Caki2 (cell line): ENCODE measurements at regions not wholly inside any gene's neighbourhood (a gene's known extent, or its start where the extent isn't known, plus 50 kb on each side); places are given as distances from the start of the nearest gene placed in this dataset.
A peak's percentile ranks its signal among the peaks of the same experiment; 100 is the strongest.

ENCODE experiments used
- DNase-seq: peaks from one replicate; pipeline ENCODE4 v3.0.0-alpha.2; 2015; ENCODE audit warnings: low read depth
- in situ Hi-C: cut with HindIII; loops from 2 replicates; pipeline ENCODE4 v1.10.0; 2016; ENCODE audit warnings: low sequenced_read_pairs, low pct_unique_long_range_greater_than_20kb, mixed read lengths

- in situ Hi-C loops: no loop called here
- no peak for DNase-seq
Measured at GRCh38 chr1:219993554-219994433, 52.5 kb downstream of the EPRS1 start.

DNA sequence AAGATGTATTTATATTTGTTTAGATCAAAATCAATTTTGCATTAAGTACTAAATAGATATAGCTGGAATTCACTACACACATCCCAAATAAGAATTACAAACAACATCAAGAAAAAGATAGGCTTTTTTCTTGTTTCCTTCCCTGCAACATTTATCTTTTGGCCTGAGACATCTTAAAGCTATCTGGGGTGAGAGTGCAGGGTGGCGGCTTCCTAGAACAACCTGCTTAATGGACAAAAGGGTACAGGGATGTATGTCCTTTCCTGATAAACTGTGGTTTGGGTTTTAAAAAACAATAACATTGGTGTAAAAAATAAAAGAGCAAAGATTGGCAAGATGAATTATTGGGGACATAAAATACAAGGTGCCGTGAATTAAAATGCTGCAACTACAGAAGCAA, 54.4 kb downstream of the EPRS1 start:
- no peak for DNase-seq
- in situ Hi-C loops: no loop called here

DNA sequence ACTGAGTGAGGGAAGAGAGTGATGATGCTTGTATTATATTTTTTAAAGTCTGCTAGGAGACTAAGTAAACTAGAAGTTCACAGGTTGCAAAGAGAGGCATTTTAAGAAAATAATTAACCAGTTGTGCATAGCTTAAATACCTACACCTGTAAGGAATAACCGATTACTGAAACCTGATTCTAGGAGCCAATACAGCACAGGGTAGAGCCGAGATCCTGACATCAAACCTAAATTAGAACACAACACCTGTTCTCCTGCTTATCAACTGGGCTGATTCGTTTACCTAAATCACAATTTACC, 54.8 kb downstream of the EPRS1 start:
- in situ Hi-C loops: no loop called here
- DNase-seq: no peak

DNA sequence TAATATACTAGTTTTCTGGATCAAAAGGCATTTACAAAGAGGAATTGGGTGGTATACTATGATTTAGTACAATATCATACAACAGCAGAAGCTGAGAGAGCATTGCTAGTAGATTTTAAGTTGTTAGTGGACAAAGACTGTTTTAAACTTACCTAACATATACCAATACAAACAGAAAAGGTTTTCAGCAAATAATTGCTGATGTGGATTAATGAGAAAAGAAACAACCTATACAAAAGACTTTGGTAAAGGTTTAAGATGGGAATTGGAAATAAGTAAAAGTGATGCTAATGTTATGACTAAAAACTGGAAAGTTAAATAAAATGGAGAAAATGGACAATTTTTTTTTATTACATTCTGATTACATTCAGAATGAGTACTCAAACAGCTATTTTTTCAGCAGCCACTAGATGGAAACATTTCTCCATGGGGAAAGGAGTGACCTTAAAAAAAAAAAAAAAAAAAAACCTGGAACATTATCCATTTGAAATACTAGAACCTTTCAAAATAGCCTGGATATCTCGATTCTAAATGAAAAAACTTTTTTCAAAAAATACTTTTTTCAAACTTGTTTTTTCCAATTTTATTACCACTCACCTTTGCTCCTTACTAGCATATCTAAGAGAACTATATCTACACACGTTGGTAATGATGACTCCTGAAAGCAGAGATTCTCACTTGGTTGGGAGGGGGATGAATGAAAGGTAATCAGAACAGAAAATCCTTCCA, 55.4 kb downstream of the EPRS1 start:
- peak; percentile 47 for DNase-seq
- in situ Hi-C loops: no loop called here

- no peak for DNase-seq
- in situ Hi-C loops: no loop called here
Measured at GRCh38 chr1:219989766-219990165, 56.5 kb downstream of the EPRS1 start.

- in situ Hi-C loops: no loop called here
- DNase-seq: no peak
Measured at GRCh38 chr1:219988818-219989217, 57.5 kb downstream of the EPRS1 start.

GRCh38 chr1:219988387-219988786, 57.9 kb downstream of the EPRS1 start:
- in situ Hi-C loops: no loop called here

GRCh38 chr1:219987325-219987724, 59.0 kb upstream of the SLC30A10 start:
- in situ Hi-C loops: no loop called here
- no peak for DNase-seq

More at GRCh38 chr1:219988387-219988786, 57.9 kb downstream of the EPRS1 start:
- DNase-seq: no peak

DNA sequence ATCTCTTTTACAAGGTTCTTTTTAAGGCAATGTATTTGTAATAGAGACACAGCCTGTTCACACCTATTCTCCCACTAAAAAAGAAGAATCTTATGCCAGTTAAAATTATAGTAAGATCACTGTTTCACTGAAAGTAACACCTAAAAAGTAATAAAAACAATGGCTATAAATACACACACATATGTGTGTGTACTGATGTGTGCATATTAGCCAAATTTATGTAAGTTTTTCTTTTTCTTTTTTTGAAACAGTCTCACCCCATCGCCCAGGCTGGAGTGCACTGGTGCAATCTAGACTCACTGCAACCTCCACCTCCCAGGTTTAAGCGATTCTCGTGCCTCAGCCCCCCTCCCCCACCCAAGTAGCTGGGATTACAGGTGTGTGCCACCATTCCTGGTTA, 56.8 kb upstream of the SLC30A10 start:
- in situ Hi-C loops: no loop called here

More for the DNA sequence above, 56.8 kb upstream of the SLC30A10 start:
- no peak for DNase-seq
